Stomach (tissue), 8 donors: ENCODE measurements at regions not wholly inside any gene's neighbourhood (a gene's known extent, or its start where the extent isn't known, plus 50 kb on each side); places are given as distances from the start of the nearest gene placed in this dataset.

ENCODE experiments used
- DNase-seq, 2 donors: peaks; one replicate each; pipeline versions ENCODE4 v3.0.0 to v3.0.0-alpha.2; 2013 to 2019
- H3K27ac ChIP-seq, 5 donors: fragments of 200-600 bp in 4 of 5; sonication (generic) in 4 of 5; one replicate each; pipeline ENCODE4 v1.5.1; 2013 to 2019; ENCODE audit warnings: mild to moderate bottlenecking in 1 of 5, moderate library complexity in 1 of 5
- H3K27me3 ChIP-seq, 3 donors: fragments of 200-600 bp; sonication (generic); one replicate each; pipeline ENCODE4 v1.5.1; 2017 to 2019; ENCODE audit warnings: mixed run types in 1 of 3
- H3K36me3 ChIP-seq, 4 donors: fragments of 200-600 bp; sonication (generic); 1 replicate in 3 of 4; 2 replicates in 1 of 4; pipeline ENCODE4 v1.5.1; 2016 to 2019
- H3K4me1 ChIP-seq, 4 donors: fragments of 200-600 bp; sonication (generic); one replicate each; pipeline ENCODE4 v1.5.1; 2016 to 2019
- H3K4me3 ChIP-seq, 4 donors: fragments of 200-600 bp; sonication (generic) in 3 of 4; one replicate each; pipeline ENCODE4 v1.5.1; 2016 to 2019; ENCODE audit warnings: mild to moderate bottlenecking in 1 of 4
- H3K9me3 ChIP-seq, 4 donors: fragments of 200-600 bp; sonication (generic); one replicate each; pipeline ENCODE4 v1.5.1; 2016 to 2019
- EP300 ChIP-seq: sonication (generic); formaldehyde crosslinking; IDR thresholded peaks from one replicate; pipeline ENCODE4 v1.6.1; 2017; ENCODE audit warnings: antibody characterized with exemption
- POLR2A ChIP-seq, 4 donors: fragments of 450-650 bp; IDR thresholded peaks; one replicate each; pipeline ENCODE4 v1.6.1; 2016; ENCODE audit warnings: antibody characterized with exemption in 4 of 4, control low read depth in 2 of 4, mild to moderate bottlenecking in 1 of 4, moderate library complexity in 1 of 4
- POLR2AphosphoS5 ChIP-seq, 3 donors: sonication (generic); formaldehyde crosslinking; IDR thresholded peaks; one replicate each; pipeline ENCODE4 v1.6.1; 2016; ENCODE audit warnings: antibody characterized with exemption in 3 of 3
- WGBS, 5 donors: extraction: QIAGEN DNeasy Blood & Tissue Kit in 3 of 5; methylation state at CpG; one replicate each; pipeline versions ENCODE4 v1.1.5 to v1.1.7; 2013 to 2018; 5-methylcytosine and 5-hydroxymethylcytosine counted together
- intact Hi-C: fragments of 100-400 bp; cut with DNase I; formaldehyde crosslinking; loops from one replicate; pipeline ENCODE4 v1.15.1; 2023; ENCODE audit warnings: low total_unique reads
- TF ChIP-seq, protein P1 (sequence below), 7 experiments: fragments of 450-650 bp in 4 of 7; fragments of 200-600 bp in 3 of 7; sonication (generic) in 3 of 7; IDR thresholded peaks; one replicate each; pipeline ENCODE4 v1.5.1; 2016 to 2019; ENCODE audit warnings: antibody characterized with exemption in 7 of 7, control low read depth in 2 of 7, mild to moderate bottlenecking in 1 of 7
- donor health status: healthy with polysubstance abuse.
- donor health status: Bipolar disorder and iron deficiency.
- donor health status: healthy.

DNA sequence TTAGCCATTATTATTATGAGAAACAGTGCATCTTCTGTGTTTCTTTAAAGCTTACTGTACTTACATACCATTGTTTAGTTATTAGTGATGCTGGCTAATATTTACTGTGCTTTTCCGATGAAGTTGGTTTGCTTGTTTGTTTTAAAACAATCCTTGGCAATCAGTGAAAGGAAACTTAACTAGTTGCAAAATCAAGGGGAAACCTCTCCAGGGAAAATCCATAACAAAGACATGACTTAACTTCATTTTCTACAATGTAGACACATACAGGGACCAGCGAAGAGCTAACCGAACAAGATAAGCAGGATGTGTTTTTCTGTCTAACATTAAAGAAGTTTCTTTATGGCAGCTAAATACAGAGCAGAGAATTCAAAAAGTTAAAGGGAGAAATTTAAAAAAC is 102.5 kb upstream of the PARP11 start:
- WGBS, 5 donors: 55 to 65% (median 60%) methylated on average over 3 of the region's 3 CpGs
- H3K27ac ChIP-seq: no peak overlapping the region
- intact Hi-C loops: no loop called here

GRCh38 chr12:3974883-3975282 is 101.7 kb upstream of the PARP11 start:
- DNase-seq: no peak

More for the DNA sequence above, 102.5 kb upstream of the PARP11 start:
- Histone ChIP-seq H3K4me1 (no peaks in the 10 kb centered on the region), H3K9me3 (no peaks in the 10 kb centered on the region), H3K27me3 (peaks cover 0 to 4% (median 0%) of the 10 kb centered on the region in 3 donors), H3K36me3 (no peaks in the 10 kb centered on the region), H3K4me3 (no peak overlapping the region)
- TF ChIP-seq POLR2AphosphoS5 (IDR thresholded peaks at IDR 0.05): no peak
- no peak for TF ChIP-seq EP300
- TF ChIP-seq, protein P1, sequence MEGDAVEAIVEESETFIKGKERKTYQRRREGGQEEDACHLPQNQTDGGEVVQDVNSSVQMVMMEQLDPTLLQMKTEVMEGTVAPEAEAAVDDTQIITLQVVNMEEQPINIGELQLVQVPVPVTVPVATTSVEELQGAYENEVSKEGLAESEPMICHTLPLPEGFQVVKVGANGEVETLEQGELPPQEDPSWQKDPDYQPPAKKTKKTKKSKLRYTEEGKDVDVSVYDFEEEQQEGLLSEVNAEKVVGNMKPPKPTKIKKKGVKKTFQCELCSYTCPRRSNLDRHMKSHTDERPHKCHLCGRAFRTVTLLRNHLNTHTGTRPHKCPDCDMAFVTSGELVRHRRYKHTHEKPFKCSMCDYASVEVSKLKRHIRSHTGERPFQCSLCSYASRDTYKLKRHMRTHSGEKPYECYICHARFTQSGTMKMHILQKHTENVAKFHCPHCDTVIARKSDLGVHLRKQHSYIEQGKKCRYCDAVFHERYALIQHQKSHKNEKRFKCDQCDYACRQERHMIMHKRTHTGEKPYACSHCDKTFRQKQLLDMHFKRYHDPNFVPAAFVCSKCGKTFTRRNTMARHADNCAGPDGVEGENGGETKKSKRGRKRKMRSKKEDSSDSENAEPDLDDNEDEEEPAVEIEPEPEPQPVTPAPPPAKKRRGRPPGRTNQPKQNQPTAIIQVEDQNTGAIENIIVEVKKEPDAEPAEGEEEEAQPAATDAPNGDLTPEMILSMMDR (IDR thresholded peaks at IDR 0.05): no peak
- TF ChIP-seq POLR2A (IDR thresholded peaks at IDR 0.05): no peak
- DNase-seq: no peak

DNA sequence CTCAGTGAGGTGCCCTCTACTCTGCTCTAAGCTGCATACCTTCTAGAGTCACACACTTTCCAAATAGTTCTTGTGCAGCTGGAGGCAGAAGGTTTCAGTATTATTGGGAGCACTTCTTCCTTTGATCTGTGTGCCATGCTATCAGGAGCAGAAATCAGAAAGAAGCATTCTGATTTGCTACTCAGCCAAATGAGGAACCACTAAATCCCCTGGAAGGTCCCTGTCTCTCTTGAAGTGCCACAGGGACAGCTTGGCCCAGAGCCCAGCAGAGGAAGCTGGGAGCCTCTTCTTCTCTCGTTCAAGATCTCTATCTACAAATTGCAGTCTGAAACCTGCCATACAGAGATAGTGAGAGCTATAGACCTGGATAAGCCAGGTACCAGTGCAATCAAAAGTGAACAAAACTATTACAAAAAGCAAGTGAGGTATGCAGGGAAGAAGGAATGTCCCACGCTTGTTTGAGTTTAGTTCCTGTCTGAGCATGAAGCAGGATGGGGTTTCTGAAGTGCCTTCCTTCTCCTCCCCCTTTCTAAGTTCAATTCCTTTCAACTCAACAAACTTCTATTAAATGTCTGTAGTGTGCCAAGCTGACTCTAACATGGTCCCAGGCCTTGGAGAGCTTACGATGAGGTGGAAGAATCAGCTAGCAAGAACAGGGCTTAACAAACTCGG is 100.9 kb upstream of the PARP11 start:
- peaks cover 0 to 4% (median 0%) of the 10 kb centered on the region in 3 donors for H3K27me3 ChIP-seq
- H3K9me3 ChIP-seq: no peaks in the 10 kb centered on the region
- intact Hi-C loops: no loop called here
- H3K4me3 ChIP-seq: no peak overlapping the region
- H3K36me3 ChIP-seq: no peaks in the 10 kb centered on the region
- no peaks in the 10 kb centered on the region for H3K4me1 ChIP-seq
- no peak overlapping the region for H3K27ac ChIP-seq
- TF ChIP-seq EP300 (no peak), POLR2A (IDR thresholded peaks at IDR 0.05) (no peak), POLR2AphosphoS5 (IDR thresholded peaks at IDR 0.05) (no peak)
- TF ChIP-seq, protein P1 (IDR thresholded peaks at IDR 0.05): no peak
- 51 to 59% (median 55%) methylated on average over 4 of the region's 4 CpGs for WGBS, 5 donors
- DNase-seq: no peak

More at GRCh38 chr12:3974883-3975282, 101.7 kb upstream of the PARP11 start:
- Histone ChIP-seq H3K27me3 (peaks cover 0 to 4% (median 0%) of the 10 kb centered on the region in 3 donors), H3K4me3 (no peak overlapping the region), H3K4me1 (no peaks in the 10 kb centered on the region), H3K27ac (no peak overlapping the region), H3K9me3 (no peaks in the 10 kb centered on the region), H3K36me3 (no peaks in the 10 kb centered on the region)
- TF ChIP-seq POLR2A (IDR thresholded peaks at IDR 0.05): no peak
- intact Hi-C loops: no loop called here
- 76 to 87% (median 86%) methylated on average over 8 of the region's 8 CpGs for WGBS, 5 donors

GRCh38 chr12:3973269-3973884 is 100.2 kb upstream of the PARP11 start:
- Histone ChIP-seq H3K27ac (no peak overlapping the region), H3K36me3 (no peaks in the 10 kb centered on the region), H3K9me3 (no peaks in the 10 kb centered on the region), H3K4me1 (no peaks in the 10 kb centered on the region), H3K4me3 (no peak overlapping the region), H3K27me3 (peaks cover 0 to 4% (median 0%) of the 10 kb centered on the region in 3 donors)
- no peak for DNase-seq
- TF ChIP-seq, protein P1 (IDR thresholded peaks at IDR 0.05): no peak
- no peak for TF ChIP-seq POLR2AphosphoS5 (IDR thresholded peaks at IDR 0.05)
- no peak for TF ChIP-seq POLR2A (IDR thresholded peaks at IDR 0.05)
- no peak for TF ChIP-seq EP300
- intact Hi-C loops: no loop called here
- WGBS, 5 donors: 74 to 84% (median 79%) methylated on average over 14 of the region's 14 CpGs

DNA sequence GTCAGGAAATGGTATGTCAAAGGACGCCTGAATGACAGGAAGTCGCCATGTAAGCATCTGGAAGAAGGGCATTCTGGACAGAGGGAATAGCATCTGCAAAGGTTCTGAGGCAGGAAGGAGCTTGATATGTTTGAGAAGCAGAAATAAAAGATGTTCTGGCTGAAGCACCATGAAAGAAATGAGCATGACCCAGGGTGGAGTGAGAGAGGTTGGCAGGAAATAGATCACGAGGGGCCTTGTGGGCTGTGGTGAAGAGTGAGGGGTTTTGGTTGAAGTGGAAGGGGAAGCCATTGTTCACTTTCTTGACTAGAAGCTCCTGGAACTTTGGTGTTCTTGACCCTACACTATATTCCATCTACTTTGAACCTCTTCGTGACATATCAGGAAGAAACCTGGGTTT is 99.4 kb upstream of the PARP11 start:
- peaks cover 0 to 11% (median 0%) of the 10 kb centered on the region in 3 donors for H3K27me3 ChIP-seq
- no peak overlapping the region for H3K27ac ChIP-seq
- TF ChIP-seq POLR2A (IDR thresholded peaks at IDR 0.05) (no peak), POLR2AphosphoS5 (IDR thresholded peaks at IDR 0.05) (no peak), EP300 (no peak)
- TF ChIP-seq, protein P1 (IDR thresholded peaks at IDR 0.05): no peak
- WGBS, 5 donors: 60 to 73% (median 67%) methylated on average over 4 of the region's 4 CpGs
- no peak for DNase-seq
- no peaks in the 10 kb centered on the region for H3K4me1 ChIP-seq
- H3K36me3 ChIP-seq: no peaks in the 10 kb centered on the region
- no peak overlapping the region for H3K4me3 ChIP-seq
- intact Hi-C loops: no loop called here
- no peaks in the 10 kb centered on the region for H3K9me3 ChIP-seq
